Fibroblast of pulmonary artery (primary cell): ENCODE measurements at regions not wholly inside any gene's neighbourhood (a gene's known extent, or its start where the extent isn't known, plus 50 kb on each side); places are given as distances from the start of the nearest gene placed in this dataset.

ENCODE experiments used
- DNase-seq: peaks from one replicate; pipeline ENCODE4 v3.0.0-alpha.2; 2010; ENCODE audit warnings: low read depth
- H3K4me3 ChIP-seq: replicated peaks from 2 replicates; pipeline ENCODE4 v1.5.1; 2011; ENCODE audit warnings: low read depth, mild to moderate bottlenecking, control low read depth, low read length, moderate library complexity
- TF ChIP-seq, protein P1 (sequence below): IDR thresholded peaks from 2 replicates; pipeline ENCODE4 v1.5.1; 2011; ENCODE audit warnings: mild to moderate bottlenecking, control low read depth, low read length, inconsistent platforms; ENCODE audit errors: missing control alignments

DNA sequence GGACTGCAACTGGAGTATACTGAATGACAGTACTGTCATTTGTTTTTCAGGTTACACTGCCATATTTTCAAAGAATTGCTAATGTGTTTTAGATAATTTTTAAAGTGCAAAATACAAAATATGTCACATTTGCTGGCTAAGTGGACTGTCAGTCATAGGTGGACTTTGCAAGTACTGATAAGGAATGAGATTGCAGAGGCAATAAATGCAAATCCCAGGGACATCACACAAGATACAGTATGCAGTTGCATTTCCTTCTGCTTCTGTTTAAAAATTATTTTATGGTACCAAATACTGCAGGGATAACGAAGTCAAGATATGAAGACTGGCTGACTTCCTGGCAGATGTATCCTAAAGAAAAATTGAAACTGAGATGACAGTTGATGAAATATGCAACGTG, 237.6 kb upstream of the MAGI2 start:
- H3K4me3 ChIP-seq = no peak overlapping the region
- DNase-seq = no peak

DNA sequence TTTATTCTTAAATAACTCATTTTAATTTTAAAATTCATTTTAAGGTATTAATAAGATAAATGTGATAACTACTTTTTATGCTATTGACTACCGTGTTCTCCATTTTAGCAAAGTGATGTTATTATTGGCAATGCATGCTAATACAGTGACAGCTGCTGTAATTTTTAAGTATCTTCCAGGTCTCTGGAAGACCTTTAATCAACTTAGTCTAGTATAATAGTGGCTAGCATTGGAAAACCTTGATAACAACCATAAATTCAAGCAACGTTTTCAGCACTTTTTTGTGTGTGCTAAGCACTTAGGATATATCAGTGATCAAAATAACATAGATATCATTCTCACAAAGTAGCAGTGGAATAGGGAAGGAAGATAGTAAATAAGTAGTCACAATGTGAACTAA, 230.9 kb upstream of the MAGI2 start:
- DNase-seq = no peak
- no peak overlapping the region for H3K4me3 ChIP-seq
- TF ChIP-seq, protein P1, sequence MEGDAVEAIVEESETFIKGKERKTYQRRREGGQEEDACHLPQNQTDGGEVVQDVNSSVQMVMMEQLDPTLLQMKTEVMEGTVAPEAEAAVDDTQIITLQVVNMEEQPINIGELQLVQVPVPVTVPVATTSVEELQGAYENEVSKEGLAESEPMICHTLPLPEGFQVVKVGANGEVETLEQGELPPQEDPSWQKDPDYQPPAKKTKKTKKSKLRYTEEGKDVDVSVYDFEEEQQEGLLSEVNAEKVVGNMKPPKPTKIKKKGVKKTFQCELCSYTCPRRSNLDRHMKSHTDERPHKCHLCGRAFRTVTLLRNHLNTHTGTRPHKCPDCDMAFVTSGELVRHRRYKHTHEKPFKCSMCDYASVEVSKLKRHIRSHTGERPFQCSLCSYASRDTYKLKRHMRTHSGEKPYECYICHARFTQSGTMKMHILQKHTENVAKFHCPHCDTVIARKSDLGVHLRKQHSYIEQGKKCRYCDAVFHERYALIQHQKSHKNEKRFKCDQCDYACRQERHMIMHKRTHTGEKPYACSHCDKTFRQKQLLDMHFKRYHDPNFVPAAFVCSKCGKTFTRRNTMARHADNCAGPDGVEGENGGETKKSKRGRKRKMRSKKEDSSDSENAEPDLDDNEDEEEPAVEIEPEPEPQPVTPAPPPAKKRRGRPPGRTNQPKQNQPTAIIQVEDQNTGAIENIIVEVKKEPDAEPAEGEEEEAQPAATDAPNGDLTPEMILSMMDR = no peak

More for the DNA sequence above, 237.6 kb upstream of the MAGI2 start:
- TF ChIP-seq, protein P1 = no peak

DNA sequence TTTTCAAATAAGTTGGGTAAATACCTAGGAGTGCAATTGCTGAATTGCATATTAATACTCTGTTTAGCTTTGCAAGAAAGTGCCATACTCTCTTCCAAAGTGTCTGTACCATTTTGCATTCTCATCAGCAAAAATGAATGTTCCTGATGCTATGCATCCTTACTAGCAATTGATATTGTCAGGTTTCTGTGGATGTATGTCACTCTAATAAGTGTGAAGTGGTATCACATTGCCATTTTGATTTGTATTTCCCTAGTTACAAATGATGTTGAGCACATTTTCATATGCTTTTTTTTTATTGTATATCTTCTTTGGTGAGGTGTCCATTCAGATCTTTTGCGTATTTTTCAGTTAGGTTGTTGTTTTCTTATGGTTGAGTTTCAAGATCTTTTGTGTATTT, 230.4 kb upstream of the MAGI2 start:
- no peak for DNase-seq
- TF ChIP-seq, protein P1 = no peak

DNA sequence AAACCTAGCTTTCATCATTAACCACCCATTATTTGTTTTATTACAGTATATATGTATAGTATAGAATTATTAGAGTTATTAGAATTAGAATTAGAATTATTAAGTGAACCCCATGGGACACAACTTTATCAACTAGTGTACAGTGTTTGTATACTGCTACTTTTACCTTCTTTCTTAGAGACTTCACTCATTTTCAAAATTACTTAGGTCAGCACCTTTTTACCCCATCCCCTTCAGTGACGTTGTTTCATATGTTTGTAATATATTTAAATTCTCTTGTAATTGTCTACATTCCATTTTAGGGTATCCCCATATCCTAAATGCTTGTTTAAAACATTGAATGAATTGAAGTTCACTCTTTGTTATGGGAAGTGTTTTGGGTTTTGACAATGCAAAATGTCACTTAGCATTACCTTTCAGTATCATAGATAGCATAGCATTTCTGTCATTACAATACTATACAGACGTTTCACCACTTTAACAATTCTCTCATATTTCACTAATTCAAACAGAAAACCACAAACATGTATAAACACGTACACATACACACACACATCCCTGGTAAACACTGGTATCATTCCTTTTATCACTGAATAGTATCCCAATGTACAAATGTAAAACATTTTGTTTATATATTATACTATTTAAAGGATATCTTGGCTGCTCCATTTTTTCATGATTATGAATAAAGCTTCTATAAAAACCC, 229.9 kb upstream of the MAGI2 start:
- no peak for DNase-seq
- H3K4me3 ChIP-seq = no peak overlapping the region
- TF ChIP-seq, protein P1 = no peak

More for the DNA sequence above, 230.4 kb upstream of the MAGI2 start:
- H3K4me3 ChIP-seq = no peak overlapping the region

DNA sequence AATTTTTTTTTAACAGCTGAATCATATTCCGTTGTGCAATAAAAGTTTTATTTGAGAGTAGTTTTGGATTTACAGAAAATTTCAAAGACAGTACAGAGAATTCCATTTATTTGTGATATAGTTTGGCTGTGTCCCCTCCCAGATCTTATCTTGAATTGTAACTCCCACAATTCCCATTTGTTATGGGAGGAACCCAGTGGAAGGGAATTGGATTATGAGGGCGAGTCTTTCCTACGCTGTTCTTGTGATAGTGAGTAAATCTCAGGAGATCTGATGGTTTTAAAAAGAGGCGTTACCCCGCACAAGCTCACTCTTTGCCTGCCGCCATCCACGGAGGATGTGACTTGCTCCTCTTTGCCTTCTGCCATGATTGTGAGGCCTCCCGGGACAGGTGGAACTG, 228.0 kb upstream of the MAGI2 start:
- H3K4me3 ChIP-seq = no peak overlapping the region
- TF ChIP-seq, protein P1 = no peak
- no peak for DNase-seq

DNA sequence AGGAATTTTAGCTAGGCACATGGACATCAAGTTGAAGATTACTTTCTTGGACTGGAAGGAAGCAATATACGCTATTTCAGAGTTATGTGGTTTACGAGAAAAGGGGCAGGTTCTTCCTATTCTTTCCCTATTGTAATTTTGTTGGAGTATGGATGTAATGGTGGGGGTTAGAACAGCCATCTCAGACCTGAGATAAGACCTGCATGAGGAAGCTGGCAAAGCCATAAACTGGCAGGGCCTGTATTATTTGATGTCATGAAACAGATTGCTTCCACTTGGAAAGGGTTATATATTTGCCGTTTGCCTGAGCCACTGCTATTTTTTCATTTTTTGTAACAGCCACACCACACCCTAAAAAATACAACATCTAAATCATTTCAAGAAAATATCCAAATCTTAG, 220.5 kb upstream of the MAGI2 start:
- DNase-seq = no peak
- H3K4me3 ChIP-seq = no peak overlapping the region
- TF ChIP-seq, protein P1 = no peak

DNA sequence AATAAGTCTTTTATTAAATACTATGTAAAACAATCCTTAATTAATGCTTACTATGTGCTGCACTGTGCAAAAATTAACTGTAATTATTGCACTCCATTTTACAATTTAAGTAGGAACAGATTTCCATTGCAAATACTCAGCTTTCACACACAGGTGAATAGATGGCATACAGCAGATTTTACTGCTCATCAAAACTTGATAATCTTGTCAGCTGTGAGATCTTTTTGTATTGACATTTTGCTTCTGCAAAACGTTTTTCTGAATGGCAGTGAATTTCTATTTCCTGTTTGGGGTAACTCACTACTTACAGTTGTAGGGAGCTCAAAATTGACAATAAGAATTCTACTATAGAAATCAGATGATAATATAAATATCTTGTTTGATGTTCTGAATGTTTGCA, 220.0 kb upstream of the MAGI2 start:
- H3K4me3 ChIP-seq = no peak overlapping the region
- TF ChIP-seq, protein P1 = no peak
- DNase-seq = no peak
